ENCODE measurements at regions not wholly inside any gene's neighbourhood (a gene's known extent, or its start where the extent isn't known, plus 50 kb on each side); places are given as distances from the start of the nearest gene placed in this dataset.

- no peak for DNase-seq
- Histone ChIP-seq H3K4me1 (no peaks in the 10 kb centered on the region), H3K9me3 (replicated peaks) (peaks cover 49% of the 10 kb centered on the region), H3K27ac (replicated peaks) (no peak overlapping the region), H3K36me3 (no peaks in the 10 kb centered on the region), H3K4me3 (no peak overlapping the region), H3K27me3 (ENCODE audit: low read depth) (no peaks in the 10 kb centered on the region)
- intact Hi-C loops (cut with micrococcal nuclease) = no loop called here
- no peak for TF ChIP-seq CTCF (IDR thresholded peaks at IDR 0.05; ENCODE audit: borderline replicate concordance)
Measured at GRCh38 chr13:107881362-107881761, 334.0 kb downstream of the LIG4 start.

GRCh38 chr13:107874456-107874855 is 340.9 kb downstream of the LIG4 start:
- peaks cover 15% of the 10 kb centered on the region for H3K9me3 ChIP-seq (replicated peaks)
- peaks cover 56% of the 10 kb centered on the region for H3K27me3 ChIP-seq (ENCODE audit: low read depth)
- no peak for TF ChIP-seq CTCF (IDR thresholded peaks at IDR 0.05; ENCODE audit: borderline replicate concordance)
- no peaks in the 10 kb centered on the region for H3K4me1 ChIP-seq
- no peak for DNase-seq
- no peaks in the 10 kb centered on the region for H3K36me3 ChIP-seq
- H3K27ac ChIP-seq (replicated peaks) = no peak overlapping the region
- intact Hi-C loops (cut with micrococcal nuclease) = no loop called here
- H3K4me3 ChIP-seq = no peak overlapping the region

- no peaks in the 10 kb centered on the region for H3K36me3 ChIP-seq
- TF ChIP-seq CTCF (IDR thresholded peaks at IDR 0.05; ENCODE audit: borderline replicate concordance) = no peak
- intact Hi-C loops (cut with micrococcal nuclease) = no loop called here
- no peaks in the 10 kb centered on the region for H3K4me1 ChIP-seq
- no peak for DNase-seq
- no peak overlapping the region for H3K27ac ChIP-seq (replicated peaks)
- peaks cover 9% of the 10 kb centered on the region for H3K9me3 ChIP-seq (replicated peaks)
- H3K4me3 ChIP-seq = no peak overlapping the region
- H3K27me3 ChIP-seq (ENCODE audit: low read depth) = peaks cover 61% of the 10 kb centered on the region
Measured at GRCh38 chr13:107873926-107874325, 341.4 kb downstream of the LIG4 start.

- Histone ChIP-seq H3K4me3 (no peak overlapping the region), H3K9me3 (replicated peaks) (no peaks in the 10 kb centered on the region), H3K27ac (replicated peaks) (no peak overlapping the region), H3K27me3 (ENCODE audit: low read depth) (peaks cover 88% of the 10 kb centered on the region), H3K4me1 (peaks cover 26% of the 10 kb centered on the region), H3K36me3 (no peaks in the 10 kb centered on the region)
- TF ChIP-seq CTCF (IDR thresholded peaks at IDR 0.05; ENCODE audit: borderline replicate concordance) = no peak
- no peak for DNase-seq
- intact Hi-C loops (cut with micrococcal nuclease) = no loop called here
Measured at GRCh38 chr13:107870400-107870799, 344.9 kb downstream of the LIG4 start.

GRCh38 chr13:107867701-107868661 is 347.4 kb downstream of the LIG4 start:
- peak overlapping the region; percentile 59 for H3K4me3 ChIP-seq
- no peak overlapping the region for H3K27ac ChIP-seq (replicated peaks)
- H3K27me3 ChIP-seq (ENCODE audit: low read depth) = peaks cover 86% of the 10 kb centered on the region
- no peaks in the 10 kb centered on the region for H3K9me3 ChIP-seq (replicated peaks)
- peaks cover 26% of the 10 kb centered on the region for H3K4me1 ChIP-seq
- H3K36me3 ChIP-seq = no peaks in the 10 kb centered on the region
- TF ChIP-seq CTCF (IDR thresholded peaks at IDR 0.05; ENCODE audit: borderline replicate concordance) = peak; percentile 20
- DNase-seq = no peak
- intact Hi-C loops (cut with micrococcal nuclease) = no loop called here

Measured in left ventricle myocardium inferior (tissue), 1 donor.